Testis (tissue), 2 donors: ENCODE measurements at regions not wholly inside any gene's neighbourhood (a gene's known extent, or its start where the extent isn't known, plus 50 kb on each side); places are given as distances from the start of the nearest gene placed in this dataset.

Experiments used
- POLR2A ChIP-seq: fragments of 450-650 bp; IDR thresholded peaks from one replicate; pipeline ENCODE4 v1.6.1; 2017; ENCODE audit warnings: antibody characterized with exemption, mild to moderate bottlenecking, moderate library complexity
- TF ChIP-seq, protein P1 (sequence below), 3 experiments: fragments of 450-650 bp in 2 of 3; fragments of 200-600 bp in 1 of 3; sonication (generic) in 1 of 3; IDR thresholded peaks; one replicate each; pipeline ENCODE4 v1.5.1; 2016 to 2019; ENCODE audit warnings: antibody characterized with exemption in 3 of 3, mild to moderate bottlenecking in 2 of 3, moderate library complexity in 1 of 3

DNA sequence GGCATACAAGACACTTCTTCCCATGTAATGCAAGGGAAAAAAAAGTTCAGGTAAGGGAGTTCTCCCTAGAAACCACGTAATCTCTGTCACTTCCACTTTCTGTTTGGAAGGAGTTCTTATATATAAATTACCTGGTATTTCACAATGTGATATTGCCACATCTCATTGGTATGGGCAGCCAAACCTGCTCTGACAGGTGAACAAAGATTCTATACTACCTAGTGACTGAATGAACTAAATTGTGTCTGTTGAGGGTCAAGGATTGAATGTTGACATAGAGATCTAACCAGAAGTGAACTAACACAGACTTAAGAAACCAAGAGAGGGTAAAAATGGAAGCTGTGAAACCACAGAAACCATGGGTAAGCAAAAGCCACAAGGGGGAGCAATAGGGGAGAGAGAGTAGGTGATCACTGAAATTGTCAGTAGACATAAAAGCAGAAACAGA is 161.3 kb downstream of the RPL10L start:
- TF ChIP-seq, protein P1, sequence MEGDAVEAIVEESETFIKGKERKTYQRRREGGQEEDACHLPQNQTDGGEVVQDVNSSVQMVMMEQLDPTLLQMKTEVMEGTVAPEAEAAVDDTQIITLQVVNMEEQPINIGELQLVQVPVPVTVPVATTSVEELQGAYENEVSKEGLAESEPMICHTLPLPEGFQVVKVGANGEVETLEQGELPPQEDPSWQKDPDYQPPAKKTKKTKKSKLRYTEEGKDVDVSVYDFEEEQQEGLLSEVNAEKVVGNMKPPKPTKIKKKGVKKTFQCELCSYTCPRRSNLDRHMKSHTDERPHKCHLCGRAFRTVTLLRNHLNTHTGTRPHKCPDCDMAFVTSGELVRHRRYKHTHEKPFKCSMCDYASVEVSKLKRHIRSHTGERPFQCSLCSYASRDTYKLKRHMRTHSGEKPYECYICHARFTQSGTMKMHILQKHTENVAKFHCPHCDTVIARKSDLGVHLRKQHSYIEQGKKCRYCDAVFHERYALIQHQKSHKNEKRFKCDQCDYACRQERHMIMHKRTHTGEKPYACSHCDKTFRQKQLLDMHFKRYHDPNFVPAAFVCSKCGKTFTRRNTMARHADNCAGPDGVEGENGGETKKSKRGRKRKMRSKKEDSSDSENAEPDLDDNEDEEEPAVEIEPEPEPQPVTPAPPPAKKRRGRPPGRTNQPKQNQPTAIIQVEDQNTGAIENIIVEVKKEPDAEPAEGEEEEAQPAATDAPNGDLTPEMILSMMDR (IDR thresholded peaks at IDR 0.05): peak in 1 of 3 experiments; percentile 34
- no peak for TF ChIP-seq POLR2A
